ENCODE measurements at regions not wholly inside any gene's neighbourhood (a gene's known extent, or its start where the extent isn't known, plus 50 kb on each side); places are given as distances from the start of the nearest gene placed in this dataset.

DNA sequence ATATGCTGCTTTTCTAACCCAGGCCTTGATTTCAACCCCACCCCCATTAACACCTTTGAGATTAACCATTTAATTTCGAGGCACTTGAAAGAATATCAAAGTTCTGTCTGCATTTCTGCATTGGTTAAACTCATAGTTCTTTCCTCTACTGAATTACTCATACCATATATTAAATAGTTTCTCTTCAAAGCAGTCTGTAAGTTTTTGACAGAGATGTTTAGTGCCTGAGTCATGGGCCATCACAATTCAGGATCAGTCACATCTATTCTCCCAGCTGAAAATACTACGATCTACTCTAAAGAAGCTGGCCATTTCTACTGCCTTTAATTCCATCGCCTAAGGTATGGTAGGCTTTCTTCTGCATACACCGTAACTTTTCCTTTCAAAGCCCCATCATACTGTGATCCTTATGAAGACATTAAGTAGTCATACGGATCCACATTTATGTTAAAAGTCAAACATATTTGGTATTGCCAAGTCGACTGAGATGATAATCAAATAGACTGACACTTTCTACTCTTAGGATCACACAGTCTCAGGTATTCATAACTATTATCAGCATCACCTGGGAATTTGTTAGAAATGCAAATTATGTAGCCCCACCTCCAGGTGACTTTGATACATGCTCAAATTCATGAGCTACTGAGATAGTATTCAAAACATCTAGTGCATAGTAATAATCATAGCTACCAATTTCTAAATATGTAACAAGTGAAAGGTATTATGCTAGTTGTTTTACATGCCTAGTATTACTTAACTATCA lies 489.4 kb upstream of the IL12A start:
- TF ChIP-seq JUNB (IDR thresholded peaks at IDR 0.05; ENCODE audit: unreplicated experiment) = no peak
- TF ChIP-seq STAT1 (IDR thresholded peaks at IDR 0.05; ENCODE audit: unreplicated experiment) = no peak
- no peak for TF ChIP-seq POLR2AphosphoS5 (IDR thresholded peaks at IDR 0.05; ENCODE audit: low read depth)
- TF ChIP-seq, protein P1, sequence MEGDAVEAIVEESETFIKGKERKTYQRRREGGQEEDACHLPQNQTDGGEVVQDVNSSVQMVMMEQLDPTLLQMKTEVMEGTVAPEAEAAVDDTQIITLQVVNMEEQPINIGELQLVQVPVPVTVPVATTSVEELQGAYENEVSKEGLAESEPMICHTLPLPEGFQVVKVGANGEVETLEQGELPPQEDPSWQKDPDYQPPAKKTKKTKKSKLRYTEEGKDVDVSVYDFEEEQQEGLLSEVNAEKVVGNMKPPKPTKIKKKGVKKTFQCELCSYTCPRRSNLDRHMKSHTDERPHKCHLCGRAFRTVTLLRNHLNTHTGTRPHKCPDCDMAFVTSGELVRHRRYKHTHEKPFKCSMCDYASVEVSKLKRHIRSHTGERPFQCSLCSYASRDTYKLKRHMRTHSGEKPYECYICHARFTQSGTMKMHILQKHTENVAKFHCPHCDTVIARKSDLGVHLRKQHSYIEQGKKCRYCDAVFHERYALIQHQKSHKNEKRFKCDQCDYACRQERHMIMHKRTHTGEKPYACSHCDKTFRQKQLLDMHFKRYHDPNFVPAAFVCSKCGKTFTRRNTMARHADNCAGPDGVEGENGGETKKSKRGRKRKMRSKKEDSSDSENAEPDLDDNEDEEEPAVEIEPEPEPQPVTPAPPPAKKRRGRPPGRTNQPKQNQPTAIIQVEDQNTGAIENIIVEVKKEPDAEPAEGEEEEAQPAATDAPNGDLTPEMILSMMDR (conservative IDR thresholded peaks at IDR 0.05; ENCODE audit: low read depth in 2 of 2) = no peak
- no peak for TF ChIP-seq EZH2 (IDR thresholded peaks at IDR 0.05; ENCODE audit: low read depth, unreplicated experiment)
- no peak for TF ChIP-seq NANOG (IDR thresholded peaks at IDR 0.05; ENCODE audit: borderline replicate concordance)
- TF ChIP-seq, protein P2, sequence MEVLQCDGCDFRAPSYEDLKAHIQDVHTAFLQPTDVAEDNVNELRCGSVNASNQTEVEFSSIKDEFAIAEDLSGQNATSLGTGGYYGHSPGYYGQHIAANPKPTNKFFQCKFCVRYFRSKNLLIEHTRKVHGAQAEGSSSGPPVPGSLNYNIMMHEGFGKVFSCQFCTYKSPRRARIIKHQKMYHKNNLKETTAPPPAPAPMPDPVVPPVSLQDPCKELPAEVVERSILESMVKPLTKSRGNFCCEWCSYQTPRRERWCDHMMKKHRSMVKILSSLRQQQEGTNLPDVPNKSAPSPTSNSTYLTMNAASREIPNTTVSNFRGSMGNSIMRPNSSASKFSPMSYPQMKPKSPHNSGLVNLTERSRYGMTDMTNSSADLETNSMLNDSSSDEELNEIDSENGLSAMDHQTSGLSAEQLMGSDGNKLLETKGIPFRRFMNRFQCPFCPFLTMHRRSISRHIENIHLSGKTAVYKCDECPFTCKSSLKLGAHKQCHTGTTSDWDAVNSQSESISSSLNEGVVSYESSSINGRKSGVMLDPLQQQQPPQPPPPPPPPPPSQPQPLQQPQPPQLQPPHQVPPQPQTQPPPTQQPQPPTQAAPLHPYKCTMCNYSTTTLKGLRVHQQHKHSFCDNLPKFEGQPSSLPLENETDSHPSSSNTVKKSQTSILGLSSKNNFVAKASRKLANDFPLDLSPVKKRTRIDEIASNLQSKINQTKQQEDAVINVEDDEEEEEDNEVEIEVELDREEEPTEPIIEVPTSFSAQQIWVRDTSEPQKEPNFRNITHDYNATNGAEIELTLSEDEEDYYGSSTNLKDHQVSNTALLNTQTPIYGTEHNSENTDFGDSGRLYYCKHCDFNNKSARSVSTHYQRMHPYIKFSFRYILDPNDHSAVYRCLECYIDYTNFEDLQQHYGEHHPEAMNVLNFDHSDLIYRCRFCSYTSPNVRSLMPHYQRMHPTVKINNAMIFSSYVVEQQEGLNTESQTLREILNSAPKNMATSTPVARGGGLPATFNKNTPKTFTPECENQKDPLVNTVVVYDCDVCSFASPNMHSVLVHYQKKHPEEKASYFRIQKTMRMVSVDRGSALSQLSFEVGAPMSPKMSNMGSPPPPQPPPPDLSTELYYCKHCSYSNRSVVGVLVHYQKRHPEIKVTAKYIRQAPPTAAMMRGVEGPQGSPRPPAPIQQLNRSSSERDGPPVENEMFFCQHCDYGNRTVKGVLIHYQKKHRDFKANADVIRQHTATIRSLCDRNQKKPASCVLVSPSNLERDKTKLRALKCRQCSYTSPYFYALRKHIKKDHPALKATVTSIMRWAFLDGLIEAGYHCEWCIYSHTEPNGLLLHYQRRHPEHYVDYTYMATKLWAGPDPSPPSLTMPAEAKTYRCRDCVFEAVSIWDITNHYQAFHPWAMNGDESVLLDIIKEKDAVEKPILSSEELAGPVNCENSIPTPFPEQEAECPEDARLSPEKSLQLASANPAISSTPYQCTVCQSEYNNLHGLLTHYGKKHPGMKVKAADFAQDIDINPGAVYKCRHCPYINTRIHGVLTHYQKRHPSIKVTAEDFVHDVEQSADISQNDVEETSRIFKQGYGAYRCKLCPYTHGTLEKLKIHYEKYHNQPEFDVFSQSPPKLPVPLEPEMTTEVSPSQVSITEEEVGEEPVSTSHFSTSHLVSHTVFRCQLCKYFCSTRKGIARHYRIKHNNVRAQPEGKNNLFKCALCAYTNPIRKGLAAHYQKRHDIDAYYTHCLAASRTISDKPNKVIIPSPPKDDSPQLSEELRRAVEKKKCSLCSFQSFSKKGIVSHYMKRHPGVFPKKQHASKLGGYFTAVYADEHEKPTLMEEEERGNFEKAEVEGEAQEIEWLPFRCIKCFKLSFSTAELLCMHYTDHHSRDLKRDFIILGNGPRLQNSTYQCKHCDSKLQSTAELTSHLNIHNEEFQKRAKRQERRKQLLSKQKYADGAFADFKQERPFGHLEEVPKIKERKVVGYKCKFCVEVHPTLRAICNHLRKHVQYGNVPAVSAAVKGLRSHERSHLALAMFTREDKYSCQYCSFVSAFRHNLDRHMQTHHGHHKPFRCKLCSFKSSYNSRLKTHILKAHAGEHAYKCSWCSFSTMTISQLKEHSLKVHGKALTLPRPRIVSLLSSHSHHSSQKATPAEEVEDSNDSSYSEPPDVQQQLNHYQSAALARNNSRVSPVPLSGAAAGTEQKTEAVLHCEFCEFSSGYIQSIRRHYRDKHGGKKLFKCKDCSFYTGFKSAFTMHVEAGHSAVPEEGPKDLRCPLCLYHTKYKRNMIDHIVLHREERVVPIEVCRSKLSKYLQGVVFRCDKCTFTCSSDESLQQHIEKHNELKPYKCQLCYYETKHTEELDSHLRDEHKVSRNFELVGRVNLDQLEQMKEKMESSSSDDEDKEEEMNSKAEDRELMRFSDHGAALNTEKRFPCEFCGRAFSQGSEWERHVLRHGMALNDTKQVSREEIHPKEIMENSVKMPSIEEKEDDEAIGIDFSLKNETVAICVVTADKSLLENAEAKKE (CRISPR knock-in tag; IDR thresholded peaks at IDR 0.05) = no peak
- TF ChIP-seq CREB1 (CRISPR knock-in tag; IDR thresholded peaks at IDR 0.05; ENCODE audit: low read depth) = no peak
- TF ChIP-seq, protein P3, sequence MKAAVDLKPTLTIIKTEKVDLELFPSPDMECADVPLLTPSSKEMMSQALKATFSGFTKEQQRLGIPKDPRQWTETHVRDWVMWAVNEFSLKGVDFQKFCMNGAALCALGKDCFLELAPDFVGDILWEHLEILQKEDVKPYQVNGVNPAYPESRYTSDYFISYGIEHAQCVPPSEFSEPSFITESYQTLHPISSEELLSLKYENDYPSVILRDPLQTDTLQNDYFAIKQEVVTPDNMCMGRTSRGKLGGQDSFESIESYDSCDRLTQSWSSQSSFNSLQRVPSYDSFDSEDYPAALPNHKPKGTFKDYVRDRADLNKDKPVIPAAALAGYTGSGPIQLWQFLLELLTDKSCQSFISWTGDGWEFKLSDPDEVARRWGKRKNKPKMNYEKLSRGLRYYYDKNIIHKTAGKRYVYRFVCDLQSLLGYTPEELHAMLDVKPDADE (IDR thresholded peaks at IDR 0.05) = no peak
- TF ChIP-seq ZNF114 (CRISPR knock-in tag; IDR thresholded peaks at IDR 0.05) = no peak
- no peak for TF ChIP-seq ZNF331 (CRISPR knock-in tag; IDR thresholded peaks at IDR 0.05; ENCODE audit: low read depth)
- Histone ChIP-seq H2AFZ (no peak overlapping the region), H3K27ac (ENCODE audit: low read depth) (no peak overlapping the region), H4K20me1 (replicated peaks; ENCODE audit: insufficient read depth) (no peaks in the 10 kb centered on the region), H3K9me2 (ENCODE audit: insufficient read depth) (no peaks in the 10 kb centered on the region), H3K79me2 (replicated peaks; ENCODE audit: insufficient read depth) (no peaks in the 10 kb centered on the region), H3K4me3 (no peak overlapping the region), H3K27me3 (ENCODE audit: insufficient read depth) (no peaks in the 10 kb centered on the region), H3K4me2 (no peak overlapping the region), H3F3A (replicated peaks; ENCODE audit: low read depth) (no peaks in the 10 kb centered on the region), H3K4me1 (ENCODE audit: insufficient read depth) (no peaks in the 10 kb centered on the region), H3K36me3 (ENCODE audit: insufficient read depth) (no peaks in the 10 kb centered on the region)
- DNase-seq (ENCODE audit: low spot score) = no peak
- Mint-ChIP-seq H3K9me3 (peaks cover 3% of the 10 kb centered on the region; the same call in 1 of the 3 replicates), H3K27me3 (ENCODE audit: insufficient read depth, low read depth, poor library complexity) (no peaks in the 10 kb centered on the region), H3K4me3 (no peak overlapping the region), H3K4me1 (no peaks in the 10 kb centered on the region), H3K27ac (no peak overlapping the region), H3K36me3 (ENCODE audit: low read depth) (no peaks in the 10 kb centered on the region)
- ATAC-seq = no peak
